ENCODE measurements at regions not wholly inside any gene's neighbourhood (a gene's known extent, or its start where the extent isn't known, plus 50 kb on each side); places are given as distances from the start of the nearest gene placed in this dataset.
"Not testable (repeated sequence)": the region's sequence is repeated elsewhere in the genome, so short reads cannot be mapped to it uniquely, and the experiment has no call there.

DNA sequence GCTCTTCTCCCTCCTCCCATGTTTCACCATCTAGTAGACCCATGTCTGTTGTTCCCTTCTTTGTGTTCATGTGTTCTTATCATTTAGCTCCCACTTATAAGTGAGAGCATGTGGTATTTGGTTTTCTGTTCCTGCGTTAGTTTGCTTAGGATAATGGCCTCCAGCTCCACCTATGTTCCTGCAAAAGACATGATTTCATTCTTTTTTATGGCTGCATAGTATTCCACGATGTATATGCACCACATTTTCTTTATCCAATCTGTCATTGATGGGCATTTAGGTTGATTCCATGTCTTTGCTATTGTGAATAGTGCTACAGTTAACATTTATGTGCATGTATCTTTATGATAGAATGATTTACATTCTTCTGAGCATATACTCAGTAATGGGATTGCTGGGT lies 115.6 kb upstream of the ATXN1 start:
- not testable (repeated sequence) for H3K9me3 ChIP-seq (ENCODE audit: low read length); H3K27ac ChIP-seq (ENCODE audit: low read length); H3K4me3 ChIP-seq (ENCODE audit: low read length); H3K79me2 ChIP-seq (ENCODE audit: low read length); DNase-seq; H3K27me3 ChIP-seq (ENCODE audit: low read length); H2AFZ ChIP-seq (ENCODE audit: low read length); H3K36me3 ChIP-seq (ENCODE audit: insufficient read depth, low read length); H3K4me2 ChIP-seq (ENCODE audit: low read depth, low read length, poor library complexity, severe bottlenecking); H4K20me1 ChIP-seq (ENCODE audit: insufficient read depth, low read depth, low read length); H3K9ac ChIP-seq (ENCODE audit: low read length); H3K4me1 ChIP-seq (ENCODE audit: low read length); H3K9me2 ChIP-seq (replicated peaks; ENCODE audit: insufficient read depth, low read length)

- Histone ChIP-seq H3K9me3 (ENCODE audit: low read length) (no peaks in the 10 kb centered on the region), H3K4me3 (ENCODE audit: low read length) (no peak overlapping the region), H3K27ac (ENCODE audit: low read length) (no peak overlapping the region), H3K36me3 (ENCODE audit: insufficient read depth, low read length) (no peaks in the 10 kb centered on the region), H3K9ac (ENCODE audit: low read length) (no peak overlapping the region), H3K79me2 (ENCODE audit: low read length) (no peaks in the 10 kb centered on the region), H4K20me1 (ENCODE audit: insufficient read depth, low read depth, low read length) (no peaks in the 10 kb centered on the region), H3K4me2 (ENCODE audit: low read depth, low read length, poor library complexity, severe bottlenecking) (no peak overlapping the region), H3K27me3 (ENCODE audit: low read length) (no peaks in the 10 kb centered on the region), H2AFZ (ENCODE audit: low read length) (no peak overlapping the region), H3K9me2 (replicated peaks; ENCODE audit: insufficient read depth, low read length) (0 out of 2 replicates have a peak, but pooled peaks cover 5% of the 10 kb centered on the region), H3K4me1 (ENCODE audit: low read length) (no peaks in the 10 kb centered on the region)
- DNase-seq, result no peak
Measured at GRCh38 chr6:16876201-16876600, 114.9 kb upstream of the ATXN1 start.

DNA sequence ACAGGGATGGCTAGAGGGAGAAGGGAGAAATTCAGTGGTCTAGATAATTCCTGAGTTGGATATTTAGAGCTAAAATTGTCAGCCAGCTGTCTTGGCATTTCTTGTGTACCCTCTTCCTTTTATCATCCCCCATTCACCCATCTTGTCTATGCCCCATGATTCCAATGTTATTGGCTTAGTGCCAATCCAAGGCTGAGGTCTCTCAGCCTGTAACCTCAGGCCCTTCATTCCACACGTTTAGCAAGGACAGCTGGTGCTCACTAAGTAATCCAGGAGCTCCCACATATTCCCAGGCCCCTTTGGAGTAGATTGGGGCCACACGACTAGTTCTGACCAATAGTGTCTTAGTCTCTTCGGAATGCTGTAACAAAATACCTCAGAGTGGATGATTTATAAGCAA lies 112.4 kb upstream of the ATXN1 start:
- no peak overlapping the region for H2AFZ ChIP-seq (ENCODE audit: low read length)
- H3K4me3 ChIP-seq (ENCODE audit: low read length), result no peak overlapping the region
- 0 out of 2 replicates have a peak, but pooled peaks cover 4% of the 10 kb centered on the region for H3K9me2 ChIP-seq (replicated peaks; ENCODE audit: insufficient read depth, low read length)
- no peak for DNase-seq
- no peaks in the 10 kb centered on the region for H3K36me3 ChIP-seq (ENCODE audit: insufficient read depth, low read length)
- no peak overlapping the region for H3K27ac ChIP-seq (ENCODE audit: low read length)
- H3K9me3 ChIP-seq (ENCODE audit: low read length), result no peaks in the 10 kb centered on the region
- H3K4me2 ChIP-seq (ENCODE audit: low read depth, low read length, poor library complexity, severe bottlenecking), result no peak overlapping the region
- no peak overlapping the region for H3K9ac ChIP-seq (ENCODE audit: low read length)
- H3K79me2 ChIP-seq (ENCODE audit: low read length), result no peaks in the 10 kb centered on the region
- H3K27me3 ChIP-seq (ENCODE audit: low read length), result no peaks in the 10 kb centered on the region
- no peaks in the 10 kb centered on the region for H3K4me1 ChIP-seq (ENCODE audit: low read length)
- no peaks in the 10 kb centered on the region for H4K20me1 ChIP-seq (ENCODE audit: insufficient read depth, low read depth, low read length)

GRCh38 chr6:16872543-16873235 lies 111.4 kb upstream of the ATXN1 start:
- H3K27ac ChIP-seq (ENCODE audit: low read length), result no peak overlapping the region
- no peak for DNase-seq
- H3K9me3 ChIP-seq (ENCODE audit: low read length), result no peaks in the 10 kb centered on the region
- no peak overlapping the region for H3K4me2 ChIP-seq (ENCODE audit: low read depth, low read length, poor library complexity, severe bottlenecking)
- no peaks in the 10 kb centered on the region for H3K9me2 ChIP-seq (replicated peaks; ENCODE audit: insufficient read depth, low read length)
- H3K4me3 ChIP-seq (ENCODE audit: low read length), result no peak overlapping the region
- H3K36me3 ChIP-seq (ENCODE audit: insufficient read depth, low read length), result no peaks in the 10 kb centered on the region
- H2AFZ ChIP-seq (ENCODE audit: low read length), result no peak overlapping the region
- no peaks in the 10 kb centered on the region for H4K20me1 ChIP-seq (ENCODE audit: insufficient read depth, low read depth, low read length)
- no peaks in the 10 kb centered on the region for H3K79me2 ChIP-seq (ENCODE audit: low read length)
- no peak overlapping the region for H3K9ac ChIP-seq (ENCODE audit: low read length)
- H3K4me1 ChIP-seq (ENCODE audit: low read length), result no peaks in the 10 kb centered on the region
- H3K27me3 ChIP-seq (ENCODE audit: low read length), result no peaks in the 10 kb centered on the region

DNA sequence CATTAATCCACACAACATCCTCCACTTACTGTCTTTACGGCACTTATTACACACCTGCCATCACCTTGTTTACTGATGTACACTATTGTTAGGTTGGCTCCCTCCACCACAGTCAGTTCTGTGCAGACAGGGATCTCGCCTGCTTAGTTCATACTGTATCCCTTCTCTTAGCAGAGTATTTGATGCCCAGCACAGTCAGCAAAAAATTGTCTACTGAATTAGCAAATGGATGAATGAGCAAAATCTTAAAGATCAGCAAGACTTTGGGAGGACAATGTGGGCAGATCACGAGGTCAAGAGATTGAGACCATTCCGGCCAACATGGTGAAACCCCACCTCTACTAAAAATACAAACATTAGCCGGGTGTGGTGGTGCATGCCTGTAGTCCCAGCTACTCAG lies 109.8 kb upstream of the ATXN1 start:
- H3K9ac ChIP-seq (ENCODE audit: low read length), result no peak overlapping the region
- no peak overlapping the region for H3K4me2 ChIP-seq (ENCODE audit: low read depth, low read length, poor library complexity, severe bottlenecking)

GRCh38 chr6:16868968-16869367 lies 107.7 kb upstream of the ATXN1 start:
- H3K36me3 ChIP-seq (ENCODE audit: insufficient read depth, low read length), result no peaks in the 10 kb centered on the region
- no peaks in the 10 kb centered on the region for H3K27me3 ChIP-seq (ENCODE audit: low read length)
- H3K4me1 ChIP-seq (ENCODE audit: low read length), result no peaks in the 10 kb centered on the region
- H3K9ac ChIP-seq (ENCODE audit: low read length), result no peak overlapping the region
- no peak for DNase-seq
- H3K4me2 ChIP-seq (ENCODE audit: low read depth, low read length, poor library complexity, severe bottlenecking), result no peak overlapping the region
- no peaks in the 10 kb centered on the region for H3K9me3 ChIP-seq (ENCODE audit: low read length)
- H3K79me2 ChIP-seq (ENCODE audit: low read length), result no peaks in the 10 kb centered on the region
- H3K4me3 ChIP-seq (ENCODE audit: low read length), result no peak overlapping the region
- H2AFZ ChIP-seq (ENCODE audit: low read length), result no peak overlapping the region
- H3K27ac ChIP-seq (ENCODE audit: low read length), result no peak overlapping the region
- no peaks in the 10 kb centered on the region for H4K20me1 ChIP-seq (ENCODE audit: insufficient read depth, low read depth, low read length)
- no peaks in the 10 kb centered on the region for H3K9me2 ChIP-seq (replicated peaks; ENCODE audit: insufficient read depth, low read length)

More for the DNA sequence above, 109.8 kb upstream of the ATXN1 start:
- Histone ChIP-seq H3K9me2 (replicated peaks; ENCODE audit: insufficient read depth, low read length) (no peaks in the 10 kb centered on the region), H3K4me3 (ENCODE audit: low read length) (no peak overlapping the region), H2AFZ (ENCODE audit: low read length) (no peak overlapping the region), H3K4me1 (ENCODE audit: low read length) (no peaks in the 10 kb centered on the region), H4K20me1 (ENCODE audit: insufficient read depth, low read depth, low read length) (no peaks in the 10 kb centered on the region), H3K27ac (ENCODE audit: low read length) (no peak overlapping the region), H3K9me3 (ENCODE audit: low read length) (no peaks in the 10 kb centered on the region), H3K27me3 (ENCODE audit: low read length) (no peaks in the 10 kb centered on the region), H3K79me2 (ENCODE audit: low read length) (no peaks in the 10 kb centered on the region), H3K36me3 (ENCODE audit: insufficient read depth, low read length) (no peaks in the 10 kb centered on the region)
- DNase-seq, result no peak

GRCh38 chr6:16857969-16858592 lies 96.8 kb upstream of the ATXN1 start:
- no peaks in the 10 kb centered on the region for H3K9me2 ChIP-seq (replicated peaks; ENCODE audit: insufficient read depth, low read length)
- no peak overlapping the region for H2AFZ ChIP-seq (ENCODE audit: low read length)
- no peak for DNase-seq
- no peaks in the 10 kb centered on the region for H3K9me3 ChIP-seq (ENCODE audit: low read length)
- no peak overlapping the region for H3K9ac ChIP-seq (ENCODE audit: low read length)
- H3K4me3 ChIP-seq (ENCODE audit: low read length), result no peak overlapping the region
- H3K4me2 ChIP-seq (ENCODE audit: low read depth, low read length, poor library complexity, severe bottlenecking), result no peak overlapping the region
- no peak overlapping the region for H3K27ac ChIP-seq (ENCODE audit: low read length)
- H3K36me3 ChIP-seq (ENCODE audit: insufficient read depth, low read length), result no peaks in the 10 kb centered on the region
- no peaks in the 10 kb centered on the region for H3K27me3 ChIP-seq (ENCODE audit: low read length)
- no peaks in the 10 kb centered on the region for H3K4me1 ChIP-seq (ENCODE audit: low read length)
- no peaks in the 10 kb centered on the region for H3K79me2 ChIP-seq (ENCODE audit: low read length)
- no peaks in the 10 kb centered on the region for H4K20me1 ChIP-seq (ENCODE audit: insufficient read depth, low read depth, low read length)

- Histone ChIP-seq H3K4me3 (ENCODE audit: low read length) (no peak overlapping the region), H3K36me3 (ENCODE audit: insufficient read depth, low read length) (no peaks in the 10 kb centered on the region), H3K4me2 (ENCODE audit: low read depth, low read length, poor library complexity, severe bottlenecking) (no peak overlapping the region), H3K4me1 (ENCODE audit: low read length) (peaks cover 4% of the 10 kb centered on the region; the same call in 1 of the 2 replicates), H2AFZ (ENCODE audit: low read length) (no peak overlapping the region), H3K27ac (ENCODE audit: low read length) (no peak overlapping the region), H3K79me2 (ENCODE audit: low read length) (no peaks in the 10 kb centered on the region), H3K9me2 (replicated peaks; ENCODE audit: insufficient read depth, low read length) (no peaks in the 10 kb centered on the region), H3K9me3 (ENCODE audit: low read length) (no peaks in the 10 kb centered on the region), H3K9ac (ENCODE audit: low read length) (no peak overlapping the region), H3K27me3 (ENCODE audit: low read length) (no peaks in the 10 kb centered on the region), H4K20me1 (ENCODE audit: insufficient read depth, low read depth, low read length) (no peaks in the 10 kb centered on the region)
- DNase-seq, result no peak
Measured at GRCh38 chr6:16855460-16855859, 94.2 kb upstream of the ATXN1 start.

Data from Karpas-422 (cell line).